Activated CD8-positive, alpha-beta T cell treated with anti-CD3 and anti-CD28 coated beads for 36 hours (primary cell): ENCODE measurements at regions not wholly inside any gene's neighbourhood (a gene's known extent, or its start where the extent isn't known, plus 50 kb on each side); places are given as distances from the start of the nearest gene placed in this dataset.

ENCODE experiments used
- ATAC-seq: fragments of 200-7000 bp; cut with Tn5 transposase; one replicate; pipeline ENCODE4 v1.10.0; 2021; ENCODE audit warnings: mild to moderate bottlenecking, moderate library complexity
- CTCF ChIA-PET: fragments of 350-600 bp; sonication (Branson Sonifier 250); formaldehyde crosslinking; loops from one replicate; lab custom pipeline; 2021; ENCODE audit warnings: antibody characterized with exemption; lab: Charles Lee
- POLR2A ChIA-PET: fragments of 350-600 bp; sonication (Branson Sonifier 250); formaldehyde crosslinking; loops from one replicate; lab custom pipeline; 2021; ENCODE audit warnings: antibody characterized with exemption; lab: Charles Lee
- DNase-seq: peaks from one replicate; pipeline ENCODE4 v3.0.0-alpha.2; 2020
- H3K27ac Mint-ChIP-seq: one replicate; pipeline ENCODE4 v1.8.0; 2021; ENCODE audit warnings: mild to moderate bottlenecking, mixed read lengths
- H3K27me3 Mint-ChIP-seq: one replicate; pipeline ENCODE4 v1.8.0; 2021; ENCODE audit warnings: mixed read lengths
- H3K36me3 Mint-ChIP-seq: one replicate; pipeline ENCODE4 v1.8.0; 2021; ENCODE audit warnings: low read depth, mixed read lengths
- H3K4me1 Mint-ChIP-seq: one replicate; pipeline ENCODE4 v1.8.0; 2021; ENCODE audit warnings: low read depth, mixed read lengths
- H3K4me3 Mint-ChIP-seq: one replicate; pipeline ENCODE4 v1.8.0; 2021; ENCODE audit warnings: mild to moderate bottlenecking, moderate library complexity, mixed read lengths
- H3K9me3 Mint-ChIP-seq: one replicate; pipeline ENCODE4 v1.8.0; 2021; ENCODE audit warnings: mixed read lengths
- intact Hi-C: fragments of 100-400 bp; cut with micrococcal nuclease; formaldehyde crosslinking; loops from one replicate; pipeline ENCODE4 v1.10.0; 2022
- TF ChIP-seq, protein P1 (sequence below): fragments of 200-600 bp; IDR thresholded peaks from one replicate; pipeline ENCODE4 v1.8.0; 2022; ENCODE audit warnings: antibody characterized with exemption, mild to moderate bottlenecking

GRCh38 chr12:118750666-118751065 lies 230.7 kb upstream of the SRRM4 start:
- H3K4me1 Mint-ChIP-seq: no peaks in the 10 kb centered on the region
- peaks cover 7% of the 10 kb centered on the region for H3K9me3 Mint-ChIP-seq
- no peaks in the 10 kb centered on the region for H3K27me3 Mint-ChIP-seq
- ChIA-PET POLR2A (no interaction called here), CTCF (no interaction called here)
- H3K27ac Mint-ChIP-seq: no peak overlapping the region
- H3K4me3 Mint-ChIP-seq: no peak overlapping the region
- intact Hi-C loops: no loop called here
- no peak for ATAC-seq
- no peaks in the 10 kb centered on the region for H3K36me3 Mint-ChIP-seq
- no peak for DNase-seq
- TF ChIP-seq, protein P1, sequence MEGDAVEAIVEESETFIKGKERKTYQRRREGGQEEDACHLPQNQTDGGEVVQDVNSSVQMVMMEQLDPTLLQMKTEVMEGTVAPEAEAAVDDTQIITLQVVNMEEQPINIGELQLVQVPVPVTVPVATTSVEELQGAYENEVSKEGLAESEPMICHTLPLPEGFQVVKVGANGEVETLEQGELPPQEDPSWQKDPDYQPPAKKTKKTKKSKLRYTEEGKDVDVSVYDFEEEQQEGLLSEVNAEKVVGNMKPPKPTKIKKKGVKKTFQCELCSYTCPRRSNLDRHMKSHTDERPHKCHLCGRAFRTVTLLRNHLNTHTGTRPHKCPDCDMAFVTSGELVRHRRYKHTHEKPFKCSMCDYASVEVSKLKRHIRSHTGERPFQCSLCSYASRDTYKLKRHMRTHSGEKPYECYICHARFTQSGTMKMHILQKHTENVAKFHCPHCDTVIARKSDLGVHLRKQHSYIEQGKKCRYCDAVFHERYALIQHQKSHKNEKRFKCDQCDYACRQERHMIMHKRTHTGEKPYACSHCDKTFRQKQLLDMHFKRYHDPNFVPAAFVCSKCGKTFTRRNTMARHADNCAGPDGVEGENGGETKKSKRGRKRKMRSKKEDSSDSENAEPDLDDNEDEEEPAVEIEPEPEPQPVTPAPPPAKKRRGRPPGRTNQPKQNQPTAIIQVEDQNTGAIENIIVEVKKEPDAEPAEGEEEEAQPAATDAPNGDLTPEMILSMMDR: no peak

- POLR2A ChIA-PET: no interaction called here
- Mint-ChIP-seq H3K36me3 (no peaks in the 10 kb centered on the region), H3K27me3 (no peaks in the 10 kb centered on the region), H3K27ac (no peak overlapping the region), H3K4me3 (no peak overlapping the region), H3K9me3 (peaks cover 7% of the 10 kb centered on the region), H3K4me1 (no peaks in the 10 kb centered on the region)
- no peak for ATAC-seq
- intact Hi-C loops: no loop called here
- DNase-seq: no peak
- TF ChIP-seq, protein P1: no peak
- CTCF ChIA-PET: no interaction called here
These were observed 230.0 kb upstream of the SRRM4 start for GRCh38 chr12:118751355-118751754.

DNA sequence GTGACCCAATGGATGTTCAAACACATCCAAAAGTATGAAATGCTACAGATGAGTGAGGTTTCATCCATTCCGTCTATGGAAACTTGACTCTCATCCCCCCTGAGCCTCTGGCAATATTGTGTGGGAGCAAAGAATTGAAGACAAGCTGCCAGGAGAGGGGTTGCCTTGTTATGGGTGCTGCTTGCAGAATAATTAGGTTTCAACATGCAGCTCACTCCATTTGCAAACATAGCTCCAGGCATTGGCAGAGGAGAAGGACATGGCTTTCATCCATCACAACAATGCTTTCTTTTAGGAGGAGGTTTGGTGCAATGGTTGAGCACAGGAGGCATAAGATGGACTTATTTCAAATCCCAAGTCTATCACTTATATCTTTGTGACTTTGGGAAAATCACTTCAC lies 220.7 kb upstream of the SRRM4 start:
- H3K9me3 Mint-ChIP-seq: peaks cover 3% of the 10 kb centered on the region
- ATAC-seq: no peak
- no peak overlapping the region for H3K27ac Mint-ChIP-seq
- ChIA-PET POLR2A (no interaction called here), CTCF (no interaction called here)
- intact Hi-C loops: no loop called here
- no peak for DNase-seq
- H3K36me3 Mint-ChIP-seq: no peaks in the 10 kb centered on the region
- no peak overlapping the region for H3K4me3 Mint-ChIP-seq
- H3K27me3 Mint-ChIP-seq: no peaks in the 10 kb centered on the region
- TF ChIP-seq, protein P1: no peak
- H3K4me1 Mint-ChIP-seq: no peaks in the 10 kb centered on the region

GRCh38 chr12:118763234-118763633 lies 218.1 kb upstream of the SRRM4 start:
- no peaks in the 10 kb centered on the region for H3K4me1 Mint-ChIP-seq
- intact Hi-C loops: no loop called here
- ChIA-PET POLR2A (no interaction called here), CTCF (no interaction called here)
- H3K4me3 Mint-ChIP-seq: no peak overlapping the region
- H3K27me3 Mint-ChIP-seq: no peaks in the 10 kb centered on the region
- H3K36me3 Mint-ChIP-seq: no peaks in the 10 kb centered on the region
- peaks cover 3% of the 10 kb centered on the region for H3K9me3 Mint-ChIP-seq
- TF ChIP-seq, protein P1: no peak
- no peak for ATAC-seq
- no peak for DNase-seq
- no peak overlapping the region for H3K27ac Mint-ChIP-seq

DNA sequence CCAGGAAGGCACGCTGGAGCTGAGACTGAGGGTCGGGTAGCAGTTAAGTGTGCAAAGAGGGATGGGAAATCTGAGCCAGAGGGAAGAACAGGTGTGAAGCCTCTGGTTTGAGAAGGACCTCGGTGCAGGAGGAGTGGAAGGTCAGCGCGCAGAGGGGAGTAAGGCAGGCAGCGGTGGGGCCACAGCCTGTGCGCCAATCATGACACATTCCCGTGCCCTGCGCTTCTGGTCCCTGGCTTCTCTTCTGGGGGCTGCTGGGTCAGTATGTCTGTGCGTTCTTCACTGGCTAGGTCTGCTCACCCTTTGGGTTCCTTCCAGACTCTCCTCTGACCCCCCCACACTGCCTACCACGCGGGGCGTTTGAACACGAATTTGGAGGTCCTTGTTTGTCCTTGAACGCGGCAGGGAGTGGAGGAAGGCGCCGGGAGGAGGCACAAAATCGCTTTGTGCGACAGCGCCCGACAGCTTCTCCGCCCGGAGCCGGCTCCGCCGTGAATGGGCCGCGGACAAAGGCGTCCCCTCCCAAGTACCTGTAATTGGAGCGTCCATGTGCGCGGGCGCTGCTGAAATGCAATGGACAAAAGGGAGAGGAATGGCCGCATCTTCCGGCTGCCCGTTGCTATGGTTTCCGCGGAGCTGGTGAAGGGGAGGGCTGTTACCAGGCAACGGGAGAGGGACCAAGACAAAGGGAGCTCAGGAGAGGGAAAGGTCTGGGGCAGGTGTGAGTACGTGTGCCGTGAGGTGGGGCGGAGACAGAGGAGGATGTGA lies 207.2 kb upstream of the SRRM4 start:
- intact Hi-C loops: no loop called here
- no peak overlapping the region for H3K4me3 Mint-ChIP-seq
- no peaks in the 10 kb centered on the region for H3K9me3 Mint-ChIP-seq
- H3K27me3 Mint-ChIP-seq: peaks cover 18% of the 10 kb centered on the region
- H3K27ac Mint-ChIP-seq: no peak overlapping the region
- no peak for ATAC-seq
- POLR2A ChIA-PET: no interaction called here
- CTCF ChIA-PET: no interaction called here
- no peaks in the 10 kb centered on the region for H3K4me1 Mint-ChIP-seq
- TF ChIP-seq, protein P1: no peak
- H3K36me3 Mint-ChIP-seq: no peaks in the 10 kb centered on the region
- no peak for DNase-seq
